ENCODE measurements at regions not wholly inside any gene's neighbourhood (a gene's known extent, or its start where the extent isn't known, plus 50 kb on each side); places are given as distances from the start of the nearest gene placed in this dataset.
"Not testable (repeated sequence)": the region's sequence is repeated elsewhere in the genome, so short reads cannot be mapped to it uniquely, and the experiment has no call there.

- not testable (repeated sequence) for DNase-seq
Observed at GRCh38 chr16:29139901-29140855, 155.3 kb downstream of the LAT start.

GRCh38 chr16:29139261-29139802, 154.5 kb downstream of the LAT start:
- no peak for DNase-seq

- not testable (repeated sequence) for DNase-seq
Observed at GRCh38 chr16:29138698-29139097, 153.8 kb downstream of the LAT start.

GRCh38 chr16:29137894-29138662, 153.2 kb downstream of the LAT start:
- not testable (repeated sequence) for DNase-seq

- not testable (repeated sequence) for DNase-seq
Observed at GRCh38 chr16:29137461-29137860, 152.6 kb downstream of the LAT start.

GRCh38 chr16:29136916-29137315, 152.1 kb downstream of the LAT start:
- not testable (repeated sequence) for DNase-seq

- not testable (repeated sequence) for DNase-seq
Observed at GRCh38 chr16:29136046-29136696, 151.3 kb downstream of the LAT start.

- DNase-seq = not testable (repeated sequence)
Observed at GRCh38 chr16:29135098-29135497, 150.2 kb downstream of the LAT start.

GRCh38 chr16:29133681-29134430, 149.0 kb downstream of the LAT start:
- DNase-seq = not testable (repeated sequence)

GRCh38 chr16:29132869-29133268, 148.0 kb downstream of the LAT start:
- DNase-seq = not testable (repeated sequence)

GRCh38 chr16:29132444-29132843, 147.6 kb downstream of the LAT start:
- not testable (repeated sequence) for DNase-seq

- DNase-seq = not testable (repeated sequence)
Observed at GRCh38 chr16:29130901-29131851, 146.3 kb downstream of the LAT start.

GRCh38 chr16:29130131-29130711, 145.4 kb downstream of the LAT start:
- not testable (repeated sequence) for DNase-seq

- not testable (repeated sequence) for DNase-seq
Observed at GRCh38 chr16:29129458-29130038, 144.7 kb downstream of the LAT start.

GRCh38 chr16:29128732-29129457, 144.0 kb downstream of the LAT start:
- DNase-seq = not testable (repeated sequence)

- not testable (repeated sequence) for DNase-seq
Observed at GRCh38 chr16:29127806-29128420, 143.1 kb downstream of the LAT start.

GRCh38 chr16:29126616-29127015, 141.8 kb downstream of the LAT start:
- DNase-seq = no peak

- DNase-seq = no peak
Observed at GRCh38 chr16:29126057-29126494, 141.2 kb downstream of the LAT start.

GRCh38 chr16:29124828-29125227, 140.0 kb downstream of the LAT start:
- DNase-seq = no peak

Data from activated CD8-positive, alpha-beta memory T cell treated with anti-CD3 and anti-CD28 coated beads, Interleukin-2, amount 50 U/mL, for 4 hours (primary cell).